GM12878 (cell line): ENCODE measurements at regions not wholly inside any gene's neighbourhood (a gene's known extent, or its start where the extent isn't known, plus 50 kb on each side); places are given as distances from the start of the nearest gene placed in this dataset.

Experiments used
- ATAC-seq: fragments of 200-7000 bp; cut with Tn5 transposase; 3 replicates; pipeline ENCODE4 v1.9.1; 2020; ENCODE audit warnings: mild to moderate bottlenecking, moderate library complexity
- BruUV-seq: library from RNA; stranded (reverse); fragments of 400-500 nt; replicated peaks from 2 replicates; lab custom pipeline; 2021; lab: Mats Ljungman, UMichigan
- CTCF ChIA-PET: fragments of 300-600 bp; sonication (Branson Sonifier 250); formaldehyde crosslinking; extraction: SDS; loops from one replicate; lab custom pipeline; 2021; ENCODE audit warnings: inconsistent platforms; lab: Yijun Ruan, JAX
- POLR2A ChIA-PET: fragments of 350-600 bp; formaldehyde crosslinking; extraction: SDS; loops from one replicate; lab custom pipeline; 2021; ENCODE audit warnings: inconsistent platforms; lab: Charles Lee
- RAD21 ChIA-PET: fragments of 300-600 bp; sonication (Branson Sonifier 250); formaldehyde crosslinking; loops from one replicate; lab custom pipeline; 2023; ENCODE audit warnings: antibody characterized with exemption; ENCODE audit not compliant: unreplicated experiment; lab: Charles Lee
- SMC1A ChIA-PET: fragments of 300-600 bp; sonication (Branson Sonifier 250); formaldehyde crosslinking; loops from one replicate; lab custom pipeline; 2023; ENCODE audit not compliant: unreplicated experiment, uncharacterized antibody; lab: Charles Lee
- DNase-seq: peaks from one replicate; pipeline ENCODE4 v3.0.0-alpha.2; 2011; ENCODE audit warnings: low read depth, low spot score
- FAIRE-seq: peaks from 3 replicates; lab custom pipeline; 2011; peaks lifted over from hg19 to GRCh38; lab: Jason Lieb, UNC
- H2AFZ ChIP-seq: 2 replicates; pipeline ENCODE4 v1.6.0; 2011; ENCODE audit warnings: low read depth, low read length, control low read depth; ENCODE audit not compliant: control insufficient read depth
- H3K27ac ChIP-seq: 2 replicates; pipeline ENCODE4 v1.5.1; 2011; ENCODE audit warnings: control low read depth; ENCODE audit not compliant: control insufficient read depth, insufficient read depth
- H3K27me3 ChIP-seq, 2 experiments: replicated peaks in 1 of 2; 2 replicates each; pipeline versions ENCODE4 v1.6.0 to v1.6.1; 2011; ENCODE audit warnings: low read length in 1 of 2; ENCODE audit not compliant: control insufficient read depth in 2 of 2, insufficient read depth in 2 of 2
- H3K36me3 ChIP-seq, 2 experiments: 2 replicates each; pipeline ENCODE4 v1.5.1; 2011; ENCODE audit warnings: low read length in 1 of 2; ENCODE audit not compliant: control insufficient read depth in 2 of 2, insufficient read depth in 2 of 2
- H3K4me1 ChIP-seq: 2 replicates; pipeline ENCODE4 v1.6.1; 2011; ENCODE audit warnings: mild to moderate bottlenecking, low read length, moderate library complexity, mixed read lengths; ENCODE audit not compliant: control insufficient read depth, insufficient read depth
- H3K4me2 ChIP-seq: 2 replicates; pipeline ENCODE4 v1.6.0; 2011; ENCODE audit warnings: control low read depth; ENCODE audit not compliant: control insufficient read depth, insufficient read depth
- H3K4me3 ChIP-seq: fragments of 200-600 bp; sonication (generic); 2 replicates; pipeline ENCODE4 v1.5.1; 2016
- H3K79me2 ChIP-seq: 2 replicates; pipeline ENCODE4 v1.6.0; 2011; ENCODE audit warnings: low read length; ENCODE audit not compliant: control insufficient read depth, insufficient read depth
- H3K9ac ChIP-seq: 2 replicates; pipeline ENCODE4 v1.8.0; 2011; ENCODE audit warnings: low read length, control low read depth, mixed read lengths; ENCODE audit not compliant: control insufficient read depth, insufficient read depth
- H3K9me3 ChIP-seq: replicated peaks from 3 replicates; pipeline ENCODE4 v1.5.1; 2011; ENCODE audit warnings: mild to moderate bottlenecking, low read length; ENCODE audit not compliant: control insufficient read depth, insufficient read depth
- H4K20me1 ChIP-seq: 2 replicates; pipeline ENCODE4 v1.6.0; 2011; ENCODE audit not compliant: control insufficient read depth, insufficient read depth
- BMI1 ChIP-seq: fragments of 450-650 bp; IDR thresholded peaks from 2 replicates; pipeline ENCODE4 v1.6.1; 2016; ENCODE audit warnings: mild to moderate bottlenecking, moderate library complexity, borderline replicate concordance
- BRCA1 ChIP-seq: IDR thresholded peaks from 2 replicates; pipeline ENCODE4 v1.6.1; 2011; ENCODE audit warnings: low read depth, low read length, improper control_type of control experiment
- E2F4 ChIP-seq: IDR thresholded peaks from 2 replicates; pipeline ENCODE4 v1.6.1; 2012; ENCODE audit warnings: low read depth, low read length, improper control_type of control experiment
- FOXK2 ChIP-seq: fragments of 450-650 bp; IDR thresholded peaks from 2 replicates; pipeline ENCODE4 v1.6.1; 2017; ENCODE audit warnings: mild to moderate bottlenecking, moderate library complexity
- GATAD2B ChIP-seq: fragments of 450-650 bp; conservative IDR thresholded peaks from 2 replicates; pipeline ENCODE4 v1.6.1; 2017; ENCODE audit warnings: low read depth, mild to moderate bottlenecking, moderate library complexity
- HDAC2 ChIP-seq: fragments of 200-600 bp; sonication (generic); IDR thresholded peaks from 2 replicates; pipeline ENCODE4 v1.6.1; 2017
- HDAC6 ChIP-seq: fragments of 200-600 bp; sonication (generic); IDR thresholded peaks from one replicate; pipeline ENCODE4 v1.8.0; 2017; ENCODE audit warnings: antibody characterized with exemption; ENCODE audit not compliant: unreplicated experiment
- IKZF1 ChIP-seq: fragments of 450-650 bp; conservative IDR thresholded peaks from 2 replicates; pipeline ENCODE4 v1.6.1; 2017; ENCODE audit warnings: antibody characterized with exemption, mild to moderate bottlenecking
- KAT2A ChIP-seq: conservative IDR thresholded peaks from 2 replicates; pipeline ENCODE4 v1.6.1; 2011; ENCODE audit warnings: low read depth, low read length; ENCODE audit not compliant: control insufficient read depth
- NR2C1 ChIP-seq: fragments of 450-650 bp; IDR thresholded peaks from 2 replicates; pipeline ENCODE4 v1.6.1; 2017; ENCODE audit warnings: antibody characterized with exemption, mild to moderate bottlenecking, moderate library complexity
- NRF1 ChIP-seq: conservative IDR thresholded peaks from 2 replicates; pipeline ENCODE4 v1.6.1; 2011; ENCODE audit warnings: mild to moderate bottlenecking, low read depth, low read length, improper control_type of control experiment
- PAX8 ChIP-seq: fragments of 450-650 bp; IDR thresholded peaks from 2 replicates; pipeline ENCODE4 v1.6.1; 2017; ENCODE audit warnings: mild to moderate bottlenecking, moderate library complexity
- SMAD1 ChIP-seq: fragments of 450-650 bp; IDR thresholded peaks from 2 replicates; pipeline ENCODE4 v1.6.1; 2018; ENCODE audit warnings: mild to moderate bottlenecking, low read depth; ENCODE audit not compliant: partially characterized antibody
- STAT3 ChIP-seq: IDR thresholded peaks from 2 replicates; pipeline ENCODE4 v1.6.1; 2011; ENCODE audit warnings: low read depth, low read length, improper control_type of control experiment
- TBL1XR1 ChIP-seq: IDR thresholded peaks from 2 replicates; pipeline ENCODE4 v1.6.1; 2012; ENCODE audit warnings: low read depth, low read length, improper control_type of control experiment
- USF2 ChIP-seq: IDR thresholded peaks from 2 replicates; pipeline ENCODE4 v1.6.1; 2011; ENCODE audit warnings: low read depth, low read length, improper control_type of control experiment, borderline replicate concordance
- YY1 ChIP-seq: IDR thresholded peaks from 2 replicates; pipeline ENCODE4 v1.6.1; 2011; ENCODE audit warnings: low read depth, mild to moderate bottlenecking, low read length
- ZNF274 ChIP-seq: IDR thresholded peaks from one replicate; pipeline ENCODE4 v1.8.0; 2011; ENCODE audit not compliant: insufficient read length, insufficient read depth
- WGBS: methylation state at CpG from one replicate; pipeline ENCODE4 v1.1.6; 2016; ENCODE audit warnings: low lambda C conversion rate; ENCODE audit not compliant: insufficient replicate concordance, insufficient coverage; ENCODE audit errors: missing lambda C conversion rate; 5-methylcytosine and 5-hydroxymethylcytosine counted together
- in situ Hi-C: fragments of 300-500 bp; cut with MboI; formaldehyde crosslinking; loops from 9 replicates; pipeline ENCODE4 v1.14.3; 2018; ENCODE audit warnings: mixed read lengths
- intact Hi-C: fragments of 100-400 bp; cut with micrococcal nuclease; formaldehyde crosslinking; loops from one replicate; pipeline ENCODE4 v1.14.2; 2022; ENCODE audit not compliant: unreplicated experiment
- TF ChIP-seq, protein P1 (sequence below), 3 experiments: IDR thresholded peaks in 2 of 3; conservative IDR thresholded peaks in 1 of 3; 2 replicates each; pipeline ENCODE4 v1.5.1; 2011; ENCODE audit warnings: low read depth in 3 of 3, low read length in 3 of 3, mild to moderate bottlenecking in 3 of 3, control low read depth in 2 of 3, moderate library complexity in 2 of 3, inconsistent platforms in 1 of 3, mixed read lengths in 1 of 3; ENCODE audit not compliant: control insufficient read depth in 2 of 3, insufficient read depth in 1 of 3; ENCODE audit errors: extremely low read depth in 1 of 3

DNA sequence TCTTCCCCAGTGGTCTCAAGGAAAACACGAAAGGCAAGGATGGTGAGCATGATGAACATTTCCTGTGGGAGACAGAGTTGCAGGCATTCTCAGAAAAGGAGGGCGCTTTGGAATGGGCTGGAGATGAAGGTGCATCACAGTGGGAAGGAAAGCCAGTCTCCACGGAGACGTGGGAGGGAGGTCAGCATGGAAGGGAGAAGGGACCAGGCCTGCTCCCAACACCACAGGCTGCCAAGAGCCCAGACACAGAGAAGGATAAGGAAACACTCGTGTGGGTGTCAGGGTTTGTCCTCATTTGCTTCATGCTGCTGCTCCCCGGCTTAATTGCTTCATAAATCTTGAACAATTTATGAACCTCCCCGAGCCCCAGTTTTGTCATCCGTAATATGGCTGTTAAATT lies 231.5 kb upstream of the ZNF32 start:
- no peak for DNase-seq
- RAD21 ChIA-PET, result no interaction called here
- Histone ChIP-seq H3K36me3 (no peaks in the 10 kb centered on the region), H3K4me2 (no peak overlapping the region), H3K27me3 (peaks cover 0 to 4% of the 10 kb centered on the region in 2 experiments; a peak in 3 of 4 replicates), H3K4me1 (no peaks in the 10 kb centered on the region)
- no peak for TF ChIP-seq HDAC6
- no peak for TF ChIP-seq PAX8
- TF ChIP-seq E2F4, result no peak
- TF ChIP-seq HDAC2, result no peak
- TF ChIP-seq IKZF1, result no peak
- TF ChIP-seq GATAD2B, result no peak
- no peak for TF ChIP-seq NRF1
- TF ChIP-seq TBL1XR1, result no peak
- no peak for TF ChIP-seq YY1
- no peak for TF ChIP-seq BRCA1
- TF ChIP-seq USF2, result no peak
- TF ChIP-seq, protein P1, sequence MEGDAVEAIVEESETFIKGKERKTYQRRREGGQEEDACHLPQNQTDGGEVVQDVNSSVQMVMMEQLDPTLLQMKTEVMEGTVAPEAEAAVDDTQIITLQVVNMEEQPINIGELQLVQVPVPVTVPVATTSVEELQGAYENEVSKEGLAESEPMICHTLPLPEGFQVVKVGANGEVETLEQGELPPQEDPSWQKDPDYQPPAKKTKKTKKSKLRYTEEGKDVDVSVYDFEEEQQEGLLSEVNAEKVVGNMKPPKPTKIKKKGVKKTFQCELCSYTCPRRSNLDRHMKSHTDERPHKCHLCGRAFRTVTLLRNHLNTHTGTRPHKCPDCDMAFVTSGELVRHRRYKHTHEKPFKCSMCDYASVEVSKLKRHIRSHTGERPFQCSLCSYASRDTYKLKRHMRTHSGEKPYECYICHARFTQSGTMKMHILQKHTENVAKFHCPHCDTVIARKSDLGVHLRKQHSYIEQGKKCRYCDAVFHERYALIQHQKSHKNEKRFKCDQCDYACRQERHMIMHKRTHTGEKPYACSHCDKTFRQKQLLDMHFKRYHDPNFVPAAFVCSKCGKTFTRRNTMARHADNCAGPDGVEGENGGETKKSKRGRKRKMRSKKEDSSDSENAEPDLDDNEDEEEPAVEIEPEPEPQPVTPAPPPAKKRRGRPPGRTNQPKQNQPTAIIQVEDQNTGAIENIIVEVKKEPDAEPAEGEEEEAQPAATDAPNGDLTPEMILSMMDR (IDR thresholded peaks at IDR 0.05 in 2 of 3, conservative IDR thresholded peaks at IDR 0.05 in 1 of 3; ENCODE audit: control insufficient read depth in 2 of 3, extremely low read depth in 1 of 3, insufficient read depth in 1 of 3, low read depth in 3 of 3, low read length in 3 of 3), result no peak
- no peak for TF ChIP-seq KAT2A
- no peak for TF ChIP-seq ZNF274
- no peak for TF ChIP-seq BMI1
- TF ChIP-seq NR2C1, result no peak
- no peak for TF ChIP-seq STAT3
- no peak for TF ChIP-seq FOXK2
- no peak for TF ChIP-seq SMAD1
- TF ChIP-seq, all 136 proteins: peak for 0
- no peak overlapping the region for H3K4me3 ChIP-seq
- H2AFZ ChIP-seq, result no peak overlapping the region
- no TSS peak for BruUV-seq
- H4K20me1 ChIP-seq, result no peaks in the 10 kb centered on the region
- FAIRE-seq (no peak), ATAC-seq (no peak)
- no peak overlapping the region for H3K9ac ChIP-seq
- WGBS, result 35% methylated on average over 7 of the region's 8 CpGs
- H3K27ac ChIP-seq, result no peak overlapping the region
- intact Hi-C loops, result no loop called here
- no peaks in the 10 kb centered on the region for H3K9me3 ChIP-seq
- ChIA-PET SMC1A (no interaction called here), CTCF (no interaction called here), POLR2A (no interaction called here)
- in situ Hi-C loops, result no loop called here
- H3K79me2 ChIP-seq, result no peaks in the 10 kb centered on the region
